CD4-positive, alpha-beta T cell treated with Interleukin-15 for 1 hour (primary cell): ENCODE measurements at regions not wholly inside any gene's neighbourhood (a gene's known extent, or its start where the extent isn't known, plus 50 kb on each side); places are given as distances from the start of the nearest gene placed in this dataset.
"Not testable (repeated sequence)": the region's sequence is repeated elsewhere in the genome, so short reads cannot be mapped to it uniquely, and the experiment has no call there.

Experiments used
- DNase-seq: peaks from one replicate; pipeline ENCODE4 v3.0.0-alpha.2; 2020

- no peak for DNase-seq
These were observed 50.6 kb upstream of the RNF182 start for GRCh38 chr6:13874191-13874549.

GRCh38 chr6:13873288-13874190 lies 51.2 kb upstream of the RNF182 start:
- DNase-seq: peak; percentile 69

GRCh38 chr6:13872681-13873080 lies 52.1 kb upstream of the RNF182 start:
- peak; percentile 43 for DNase-seq

GRCh38 chr6:13872006-13872405 lies 52.7 kb upstream of the RNF182 start:
- not testable (repeated sequence) for DNase-seq

GRCh38 chr6:13870214-13870830 lies 54.4 kb upstream of the RNF182 start:
- no peak for DNase-seq

- DNase-seq: no peak
These were observed 53.9 kb upstream of the MCUR1 start for GRCh38 chr6:13868236-13868635.

GRCh38 chr6:13866301-13866700 lies 51.9 kb upstream of the MCUR1 start:
- DNase-seq: no peak

GRCh38 chr6:13865141-13865540 lies 50.8 kb upstream of the MCUR1 start:
- DNase-seq: no peak

GRCh38 chr6:13864669-13865068 lies 50.3 kb upstream of the MCUR1 start:
- DNase-seq: not testable (repeated sequence)
